ENCODE measurements at regions not wholly inside any gene's neighbourhood (a gene's known extent, or its start where the extent isn't known, plus 50 kb on each side); places are given as distances from the start of the nearest gene placed in this dataset.
A peak's percentile ranks its signal among the peaks of the same experiment; 100 is the strongest.

- WGBS (ENCODE audit: missing lambda C conversion rate): 70% methylated on average over 5 of the region's 5 CpGs
- CTCF ChIA-PET: interaction anchor here (1.0 to 2.2 kb wide), 6 partner anchors 9 to 25 kb away, joined by 3 to 9 read pairs (median 4); no protein-coding TSS in a partner anchor
- POLR2A ChIA-PET: no interaction called here
- TF ChIP-seq ATOH8 (CRISPR knock-in tag; IDR thresholded peaks at IDR 0.05; ENCODE audit: low read depth): no peak
- no peak for TF ChIP-seq KDM1A (IDR thresholded peaks at IDR 0.05; ENCODE audit: low read depth)
- TF ChIP-seq MAZ (IDR thresholded peaks at IDR 0.05; ENCODE audit: borderline replicate concordance, low read depth, low read length): no peak
- TF ChIP-seq MAX (IDR thresholded peaks at IDR 0.05): no peak
- no peak for TF ChIP-seq JUNB (IDR thresholded peaks at IDR 0.05)
- TF ChIP-seq ZFP36 (IDR thresholded peaks at IDR 0.05; ENCODE audit: borderline replicate concordance, partially characterized antibody): no peak
- TF ChIP-seq HES2 (IDR thresholded peaks at IDR 0.05): no peak
- TF ChIP-seq FOXS1 (CRISPR knock-in tag; IDR thresholded peaks at IDR 0.05): no peak
- no peak for TF ChIP-seq ELK1 (IDR thresholded peaks at IDR 0.05; ENCODE audit: low read depth, low read length)
- TF ChIP-seq REST (IDR thresholded peaks at IDR 0.05): no peak
- no peak for TF ChIP-seq HOXA7 (CRISPR knock-in tag; IDR thresholded peaks at IDR 0.05)
- TF ChIP-seq RFX5 (IDR thresholded peaks at IDR 0.05): no peak
- TF ChIP-seq MAFK (IDR thresholded peaks at IDR 0.05; ENCODE audit: partially characterized antibody): no peak
- TF ChIP-seq HMGXB4 (CRISPR knock-in tag; IDR thresholded peaks at IDR 0.05; ENCODE audit: borderline replicate concordance): no peak
- TF ChIP-seq RAD21 (conservative IDR thresholded peaks at IDR 0.05 in 1 of 2, IDR thresholded peaks at IDR 0.05 in 1 of 2): no peak
- no peak for TF ChIP-seq ZSCAN20 (CRISPR knock-in tag; IDR thresholded peaks at IDR 0.05)
- TF ChIP-seq KDM5A (IDR thresholded peaks at IDR 0.05): no peak
- no peak for TF ChIP-seq USF2 (IDR thresholded peaks at IDR 0.05)
- TF ChIP-seq GATA3 (IDR thresholded peaks at IDR 0.05; ENCODE audit: borderline replicate concordance): no peak
- no peak for TF ChIP-seq TFCP2L1 (CRISPR knock-in tag; IDR thresholded peaks at IDR 0.05)
- FAIRE-seq (no peak), DNase-seq (ENCODE audit: low read depth in 1 of 2, low spot score in 1 of 2) (no peak), ATAC-seq (peak; percentile 37 to 39; a peak in 3 of 6 replicates)
- Histone ChIP-seq H3K4me3 (no peak overlapping the region), H3K4me1 (peaks cover 41% of the 10 kb centered on the region), H3K27ac (peak overlapping the region in 1 of 2 experiments; percentile 10; a peak in 2 of 6 replicates), H3K4me2 (0 out of 3 replicates have a peak overlapping the region, but pooled peaks have one; percentile 1), H3K9me3 (peaks cover 12% of the 10 kb centered on the region)
Measured at GRCh38 chr17:72489272-72489641, 368.4 kb downstream of the SOX9 start.
